Sigmoid colon (tissue), 6 donors: ENCODE measurements at regions not wholly inside any gene's neighbourhood (a gene's known extent, or its start where the extent isn't known, plus 50 kb on each side); places are given as distances from the start of the nearest gene placed in this dataset.

Experiments
- DNase-seq: peaks from one replicate; pipeline ENCODE4 v3.0.0-alpha.2; 2019
- H3K27ac ChIP-seq, 4 donors: fragments of 200-600 bp; sonication (generic); one replicate each; pipeline ENCODE4 v1.5.1; 2016 to 2019; ENCODE audit warnings: mild to moderate bottlenecking in 1 of 4
- H3K27me3 ChIP-seq, 3 donors: fragments of 200-600 bp; sonication (generic); one replicate each; pipeline ENCODE4 v1.5.1; 2019; ENCODE audit warnings: mild to moderate bottlenecking in 1 of 3
- H3K36me3 ChIP-seq, 4 donors: fragments of 200-600 bp; sonication (generic); one replicate each; pipeline ENCODE4 v1.5.1; 2016 to 2019
- H3K4me1 ChIP-seq, 4 donors: fragments of 200-600 bp; sonication (generic); one replicate each; pipeline ENCODE4 v1.5.1; 2017 to 2019
- H3K4me3 ChIP-seq, 4 donors: fragments of 200-600 bp; sonication (generic); one replicate each; pipeline ENCODE4 v1.5.1; 2017 to 2019; ENCODE audit warnings: mild to moderate bottlenecking in 2 of 4, moderate library complexity in 1 of 4
- H3K9me3 ChIP-seq, 4 donors: fragments of 200-600 bp in 3 of 4; sonication (generic) in 3 of 4; one replicate each; pipeline versions ENCODE4 v1.5.1 to v1.6.1; 2013 to 2019
- CTCF ChIP-seq, 4 experiments: fragments of 450-650 bp in 3 of 4; fragments of 200-600 bp in 1 of 4; IDR thresholded peaks; one replicate each; pipeline ENCODE4 v1.5.1; 2016 to 2019; ENCODE audit warnings: antibody characterized with exemption in 4 of 4, mild to moderate bottlenecking in 3 of 4, moderate library complexity in 2 of 4
- POLR2A ChIP-seq, 2 donors: fragments of 450-650 bp; IDR thresholded peaks; one replicate each; pipeline ENCODE4 v1.6.1; 2016; ENCODE audit warnings: antibody characterized with exemption in 2 of 2, mild to moderate bottlenecking in 2 of 2, moderate library complexity in 2 of 2
- WGBS, 2 donors: extraction: QIAGEN DNeasy Blood & Tissue Kit; methylation state at CpG; one replicate each; pipeline ENCODE4 v1.1.7; 2013; 5-methylcytosine and 5-hydroxymethylcytosine counted together
- intact Hi-C: fragments of 100-400 bp; cut with DNase I; formaldehyde crosslinking; loops from one replicate; pipeline ENCODE4 v1.15.1; 2023
- donor health status: healthy with polysubstance abuse.
- donor health status: healthy.

- Histone ChIP-seq H3K27me3 (peaks cover 0 to 2% (median 0%) of the 10 kb centered on the region in 3 donors), H3K9me3 (no peaks in the 10 kb centered on the region), H3K4me3 (no peak overlapping the region), H3K27ac (no peak overlapping the region), H3K36me3 (no peaks in the 10 kb centered on the region), H3K4me1 (no peaks in the 10 kb centered on the region)
- DNase-seq = peak; percentile 32
- intact Hi-C loops = no loop called here
- TF ChIP-seq CTCF (IDR thresholded peaks at IDR 0.05) (no peak), POLR2A (IDR thresholded peaks at IDR 0.05) (no peak)
- WGBS, 2 donors = 83 to 86% methylated on average over 17 of the region's 17 CpGs
These were observed 116.7 kb upstream of the SERPIND1 start for GRCh38 chr22:20656902-20657836.
